BE2C (cell line): ENCODE measurements at regions not wholly inside any gene's neighbourhood (a gene's known extent, or its start where the extent isn't known, plus 50 kb on each side); places are given as distances from the start of the nearest gene placed in this dataset.

Experiments
- DNase-seq: peaks from one replicate; pipeline ENCODE4 v3.0.0-alpha.2; 2020
- H3K27me3 ChIP-seq: fragments of 250-450 bp; sonication (Bioruptor Pico); 2 replicates; pipeline ENCODE4 v1.5.1; 2020; ENCODE audit warnings: mild to moderate bottlenecking
- H3K36me3 ChIP-seq: fragments of 250-450 bp; sonication (Bioruptor Pico); 2 replicates; pipeline ENCODE4 v1.5.1; 2020; ENCODE audit warnings: mild to moderate bottlenecking
- H3K4me1 ChIP-seq: fragments of 250-450 bp; sonication (Bioruptor Pico); 2 replicates; pipeline ENCODE4 v1.5.1; 2020
- H3K4me3 ChIP-seq: 2 replicates; pipeline ENCODE4 v1.5.1; 2011; ENCODE audit warnings: low read depth, low read length
- H3K9me3 ChIP-seq: fragments of 250-450 bp; sonication (Bioruptor Pico); 2 replicates; pipeline ENCODE4 v1.5.1; 2020
- TF ChIP-seq, protein P1 (sequence below): IDR thresholded peaks from 2 replicates; pipeline ENCODE4 v1.5.1; 2012; ENCODE audit warnings: mild to moderate bottlenecking, low read depth, low read length

DNA sequence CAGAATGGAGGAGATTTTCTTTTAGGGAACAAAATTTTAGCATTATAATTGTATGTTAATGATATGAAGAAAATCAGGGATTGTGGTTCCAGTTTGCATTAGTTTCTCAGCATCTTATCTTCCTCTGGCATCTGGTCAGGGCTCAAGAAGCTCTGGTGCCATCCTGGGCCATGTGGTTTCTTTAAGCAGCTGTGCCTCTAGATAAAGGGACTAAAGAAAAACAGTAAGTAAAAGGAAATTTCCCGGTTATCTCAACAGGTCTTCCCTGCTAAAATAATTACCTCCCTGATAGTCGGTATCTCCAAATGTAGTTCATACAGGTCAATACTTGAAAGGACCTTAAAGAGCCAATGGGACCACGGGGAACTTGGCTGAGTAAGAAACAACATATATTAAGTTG, 375.1 kb upstream of the RBMS3 start:
- Histone ChIP-seq H3K27me3 (no peaks in the 10 kb centered on the region), H3K9me3 (no peaks in the 10 kb centered on the region), H3K4me3 (no peak overlapping the region), H3K36me3 (no peaks in the 10 kb centered on the region), H3K4me1 (peaks cover 9% of the 10 kb centered on the region; the same call in 1 of the 2 replicates)
- TF ChIP-seq, protein P1, sequence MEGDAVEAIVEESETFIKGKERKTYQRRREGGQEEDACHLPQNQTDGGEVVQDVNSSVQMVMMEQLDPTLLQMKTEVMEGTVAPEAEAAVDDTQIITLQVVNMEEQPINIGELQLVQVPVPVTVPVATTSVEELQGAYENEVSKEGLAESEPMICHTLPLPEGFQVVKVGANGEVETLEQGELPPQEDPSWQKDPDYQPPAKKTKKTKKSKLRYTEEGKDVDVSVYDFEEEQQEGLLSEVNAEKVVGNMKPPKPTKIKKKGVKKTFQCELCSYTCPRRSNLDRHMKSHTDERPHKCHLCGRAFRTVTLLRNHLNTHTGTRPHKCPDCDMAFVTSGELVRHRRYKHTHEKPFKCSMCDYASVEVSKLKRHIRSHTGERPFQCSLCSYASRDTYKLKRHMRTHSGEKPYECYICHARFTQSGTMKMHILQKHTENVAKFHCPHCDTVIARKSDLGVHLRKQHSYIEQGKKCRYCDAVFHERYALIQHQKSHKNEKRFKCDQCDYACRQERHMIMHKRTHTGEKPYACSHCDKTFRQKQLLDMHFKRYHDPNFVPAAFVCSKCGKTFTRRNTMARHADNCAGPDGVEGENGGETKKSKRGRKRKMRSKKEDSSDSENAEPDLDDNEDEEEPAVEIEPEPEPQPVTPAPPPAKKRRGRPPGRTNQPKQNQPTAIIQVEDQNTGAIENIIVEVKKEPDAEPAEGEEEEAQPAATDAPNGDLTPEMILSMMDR = no peak
- peak; percentile 19 for DNase-seq

DNA sequence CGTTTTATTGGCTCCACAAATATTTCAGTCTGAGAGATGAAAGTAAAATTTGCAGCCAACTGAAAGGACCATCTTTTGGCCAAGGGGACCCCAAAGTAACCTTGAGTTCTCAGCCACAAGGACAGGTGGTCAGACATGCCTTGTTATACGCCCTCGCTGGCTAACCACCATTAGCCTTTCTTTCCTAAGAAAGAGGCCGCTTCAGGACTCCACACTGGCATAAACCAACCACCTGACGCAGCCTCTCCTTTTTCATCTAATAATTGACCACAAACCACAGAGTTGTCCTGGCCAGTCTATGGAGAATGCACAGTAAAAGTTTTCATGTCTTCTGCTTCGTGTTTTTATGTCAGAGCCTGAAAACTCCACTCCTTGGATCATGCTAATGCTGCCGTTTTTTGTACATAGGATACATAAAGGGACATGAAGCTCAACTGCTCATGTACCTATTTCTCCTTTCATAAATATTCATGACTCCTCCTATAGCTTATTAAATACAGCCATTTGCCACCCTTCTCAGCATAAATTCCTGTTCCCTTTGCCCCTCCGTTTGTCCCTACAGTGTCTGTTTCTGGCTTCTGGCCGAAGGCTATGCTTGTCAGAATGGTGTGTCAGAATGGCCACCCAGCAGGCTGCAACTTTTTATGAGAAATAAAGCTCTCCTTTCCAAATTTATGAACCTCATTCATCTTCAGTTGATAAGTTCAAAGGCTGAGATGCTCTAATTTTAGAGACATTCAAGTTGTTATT, 374.1 kb upstream of the RBMS3 start:
- Histone ChIP-seq H3K4me1 (peaks cover 9% of the 10 kb centered on the region; the same call in 1 of the 2 replicates), H3K36me3 (no peaks in the 10 kb centered on the region), H3K27me3 (no peaks in the 10 kb centered on the region), H3K9me3 (no peaks in the 10 kb centered on the region), H3K4me3 (no peak overlapping the region)
- TF ChIP-seq, protein P1 = no peak
- DNase-seq = no peak

DNA sequence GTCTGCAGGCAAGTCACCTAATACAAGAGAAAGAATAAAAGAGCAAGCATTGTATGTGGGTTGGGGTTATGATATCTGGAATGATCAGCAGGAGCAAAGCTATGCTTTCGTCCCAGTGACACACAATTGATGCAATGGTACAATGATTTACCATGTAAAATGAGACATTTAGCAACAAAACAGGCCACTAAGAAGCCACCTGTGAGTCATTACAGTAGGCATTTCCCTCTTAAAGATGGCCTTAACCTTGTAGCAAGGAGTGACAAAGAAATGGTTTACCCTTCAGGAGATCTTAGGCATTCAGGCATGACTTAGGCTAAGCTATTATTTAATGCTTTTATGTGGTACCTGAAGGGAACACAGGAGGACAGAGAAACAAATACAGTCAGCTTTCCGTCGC, 373.3 kb upstream of the RBMS3 start:
- TF ChIP-seq, protein P1 = no peak
- DNase-seq = no peak
- Histone ChIP-seq H3K36me3 (no peaks in the 10 kb centered on the region), H3K4me3 (no peak overlapping the region), H3K4me1 (peaks cover 9% of the 10 kb centered on the region; the same call in 1 of the 2 replicates), H3K27me3 (no peaks in the 10 kb centered on the region), H3K9me3 (no peaks in the 10 kb centered on the region)

DNA sequence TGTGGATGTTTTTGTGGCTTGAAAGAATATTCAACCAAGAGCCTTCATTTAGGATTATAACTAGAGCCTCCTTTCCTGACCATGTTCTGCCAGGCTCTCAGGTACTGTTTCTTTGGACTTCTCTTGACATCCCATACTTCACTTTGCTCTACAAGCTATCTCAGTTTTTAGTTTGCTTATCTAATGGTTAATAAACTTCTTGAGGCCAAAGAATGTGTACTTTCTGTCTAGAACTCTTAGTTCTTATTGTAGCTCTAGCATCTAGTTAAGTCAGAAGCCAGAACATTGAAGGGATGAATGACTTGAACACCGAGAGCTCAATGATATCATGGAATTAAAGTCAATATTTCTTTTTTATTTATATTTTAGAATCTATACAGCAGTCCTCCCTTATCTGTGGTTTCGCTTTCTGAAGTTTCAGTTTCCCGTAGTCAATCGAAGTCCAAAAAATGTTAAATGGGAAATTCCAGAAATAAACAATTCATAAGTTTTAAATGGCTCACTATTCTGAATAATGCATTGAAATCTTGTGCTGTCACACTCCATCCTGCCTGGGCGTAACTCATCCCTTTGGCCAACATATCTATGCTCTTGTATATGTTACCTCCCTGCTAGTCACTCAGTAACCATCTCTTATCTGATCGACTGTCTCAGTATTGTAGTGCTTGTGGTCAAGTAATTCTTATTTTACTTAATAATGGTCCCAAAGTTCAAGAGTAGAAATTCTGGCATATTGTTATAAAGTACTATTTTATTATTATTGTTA, 368.6 kb upstream of the RBMS3 start:
- no peaks in the 10 kb centered on the region for H3K36me3 ChIP-seq
- no peaks in the 10 kb centered on the region for H3K9me3 ChIP-seq
- no peak overlapping the region for H3K4me3 ChIP-seq
- H3K4me1 ChIP-seq = no peaks in the 10 kb centered on the region; the same call in none of the 2 replicates
- H3K27me3 ChIP-seq = no peaks in the 10 kb centered on the region
- DNase-seq = no peak
- TF ChIP-seq, protein P1 = no peak

DNA sequence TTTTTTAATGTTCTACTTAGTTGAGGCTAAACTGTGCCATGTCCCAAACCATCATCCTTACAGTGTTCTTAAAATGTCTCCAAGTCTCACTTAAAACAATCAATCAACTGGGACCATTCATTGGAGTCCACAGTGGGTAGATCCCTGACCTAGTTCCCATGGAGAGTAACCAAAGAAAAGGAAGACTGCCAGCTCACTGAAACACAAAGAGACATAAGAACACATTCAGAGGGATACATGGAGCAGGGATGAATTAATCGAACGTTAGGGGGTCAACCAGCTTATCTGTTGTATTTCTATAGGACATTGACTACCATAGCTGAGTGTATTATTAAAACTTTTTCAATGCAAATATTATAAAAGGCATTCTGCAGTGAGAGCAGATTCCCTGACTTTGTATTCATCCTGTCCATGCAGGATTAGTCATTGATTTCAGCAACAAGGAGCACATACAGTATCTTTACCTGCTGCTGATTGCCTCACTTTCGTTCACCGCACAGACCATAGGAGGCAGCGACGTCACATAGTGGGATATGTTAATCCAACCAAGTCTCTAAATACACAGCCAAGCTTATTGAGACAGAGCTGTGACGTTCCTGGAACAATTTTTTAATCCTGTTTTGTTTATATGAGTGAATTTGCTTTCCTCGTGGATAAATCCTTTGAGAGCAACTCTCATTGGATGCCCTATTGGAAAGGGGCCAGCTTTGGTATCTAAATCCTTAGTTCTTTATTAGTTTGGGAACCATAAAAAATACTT, 364.9 kb upstream of the RBMS3 start:
- Histone ChIP-seq H3K9me3 (no peaks in the 10 kb centered on the region), H3K36me3 (no peaks in the 10 kb centered on the region), H3K4me1 (no peaks in the 10 kb centered on the region; the same call in none of the 2 replicates), H3K4me3 (peak overlapping the region; percentile 57), H3K27me3 (no peaks in the 10 kb centered on the region)
- peak; percentile 47 for DNase-seq
- TF ChIP-seq, protein P1 = peak; percentile 44
